Body of pancreas (tissue), 4 donors: ENCODE measurements at regions not wholly inside any gene's neighbourhood (a gene's known extent, or its start where the extent isn't known, plus 50 kb on each side); places are given as distances from the start of the nearest gene placed in this dataset.

Experiments
- POLR2A ChIP-seq, 3 donors: fragments of 450-650 bp; IDR thresholded peaks; one replicate each; pipeline ENCODE4 v1.6.1; 2016; ENCODE audit warnings: antibody characterized with exemption in 3 of 3, mild to moderate bottlenecking in 2 of 3
- TF ChIP-seq, protein P1 (sequence below), 7 experiments: fragments of 450-650 bp in 4 of 7; fragments of 200-600 bp in 3 of 7; sonication (generic) in 3 of 7; IDR thresholded peaks; one replicate each; pipeline ENCODE4 v1.5.1; 2016 to 2019; ENCODE audit warnings: antibody characterized with exemption in 7 of 7

DNA sequence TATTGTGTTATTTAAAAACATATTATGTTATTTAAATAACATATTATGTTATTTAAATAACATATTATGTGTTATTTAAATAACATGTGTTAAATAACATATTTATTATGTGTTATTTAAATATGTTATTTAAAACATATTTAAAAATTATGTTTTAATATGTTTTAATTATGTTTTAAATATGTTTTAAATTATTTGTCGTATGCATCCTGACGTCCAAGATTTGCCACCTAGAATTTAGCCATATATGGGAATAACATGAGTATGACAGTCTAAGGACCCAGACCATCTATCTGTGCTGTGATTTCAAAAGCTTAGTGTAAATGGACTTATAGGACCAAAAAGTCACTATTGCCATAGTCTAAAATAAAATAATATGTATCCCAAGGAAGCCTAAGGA, 484.3 kb upstream of the KLHL29 start:
- TF ChIP-seq, protein P1, sequence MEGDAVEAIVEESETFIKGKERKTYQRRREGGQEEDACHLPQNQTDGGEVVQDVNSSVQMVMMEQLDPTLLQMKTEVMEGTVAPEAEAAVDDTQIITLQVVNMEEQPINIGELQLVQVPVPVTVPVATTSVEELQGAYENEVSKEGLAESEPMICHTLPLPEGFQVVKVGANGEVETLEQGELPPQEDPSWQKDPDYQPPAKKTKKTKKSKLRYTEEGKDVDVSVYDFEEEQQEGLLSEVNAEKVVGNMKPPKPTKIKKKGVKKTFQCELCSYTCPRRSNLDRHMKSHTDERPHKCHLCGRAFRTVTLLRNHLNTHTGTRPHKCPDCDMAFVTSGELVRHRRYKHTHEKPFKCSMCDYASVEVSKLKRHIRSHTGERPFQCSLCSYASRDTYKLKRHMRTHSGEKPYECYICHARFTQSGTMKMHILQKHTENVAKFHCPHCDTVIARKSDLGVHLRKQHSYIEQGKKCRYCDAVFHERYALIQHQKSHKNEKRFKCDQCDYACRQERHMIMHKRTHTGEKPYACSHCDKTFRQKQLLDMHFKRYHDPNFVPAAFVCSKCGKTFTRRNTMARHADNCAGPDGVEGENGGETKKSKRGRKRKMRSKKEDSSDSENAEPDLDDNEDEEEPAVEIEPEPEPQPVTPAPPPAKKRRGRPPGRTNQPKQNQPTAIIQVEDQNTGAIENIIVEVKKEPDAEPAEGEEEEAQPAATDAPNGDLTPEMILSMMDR (IDR thresholded peaks at IDR 0.05): no peak
- TF ChIP-seq POLR2A (IDR thresholded peaks at IDR 0.05): no peak
